Neural cell (in vitro differentiated cells): ENCODE measurements at regions not wholly inside any gene's neighbourhood (a gene's known extent, or its start where the extent isn't known, plus 50 kb on each side); places are given as distances from the start of the nearest gene placed in this dataset.

Experiments
- H2AFZ ChIP-seq: fragments of 200-600, 300-800 bp; sonication (generic), shearing (Covaris generic); 2 replicates; pipeline ENCODE4 v1.6.0; 2014; ENCODE audit warnings: low read depth, mild to moderate bottlenecking, antibody characterized with exemption, low read length, moderate library complexity
- H3F3A ChIP-seq: fragments of 200-600 bp; shearing (Covaris generic); 2 replicates; pipeline ENCODE4 v1.6.1; 2016; ENCODE audit warnings: mild to moderate bottlenecking, moderate library complexity, mixed read lengths, antibody characterized with exemption, low read length; ENCODE audit not compliant: insufficient read depth, poor library complexity, severe bottlenecking
- H3K27ac ChIP-seq: fragments of 200-600, 300-800 bp; sonication (generic), shearing (Covaris generic); 2 replicates; pipeline ENCODE4 v1.5.1; 2014; ENCODE audit warnings: mild to moderate bottlenecking, low read length, moderate library complexity
- H3K27me3 ChIP-seq: fragments of 300-800, 200-600 bp; sonication (generic), shearing (Covaris generic); 2 replicates; pipeline ENCODE4 v1.6.0; 2014; ENCODE audit warnings: mild to moderate bottlenecking, low read depth, low read length, moderate library complexity; ENCODE audit not compliant: insufficient read depth
- H3K36me3 ChIP-seq: fragments of 300-800, 200-600 bp; sonication (generic), shearing (Covaris generic); 2 replicates; pipeline ENCODE4 v1.5.1; 2014; ENCODE audit warnings: mild to moderate bottlenecking, antibody characterized with exemption, low read length, moderate library complexity; ENCODE audit not compliant: insufficient read depth
- H3K4me2 ChIP-seq: fragments of 300-800, 200-600 bp; sonication (generic), shearing (Covaris generic); 2 replicates; pipeline ENCODE4 v1.6.0; 2014; ENCODE audit warnings: mild to moderate bottlenecking, low read length
- H3K4me3 ChIP-seq: fragments of 300-800, 200-600 bp; sonication (generic), shearing (Covaris generic); 2 replicates; pipeline ENCODE4 v1.5.1; 2014; ENCODE audit warnings: mild to moderate bottlenecking, low read length, moderate library complexity
- H3K79me2 ChIP-seq: fragments of 200-600 bp; shearing (Covaris generic); replicated peaks from 2 replicates; pipeline ENCODE4 v1.6.0; 2014; ENCODE audit warnings: mild to moderate bottlenecking, low read length, moderate library complexity; ENCODE audit not compliant: insufficient read depth
- H3K9ac ChIP-seq: fragments of 300-800, 200-600 bp; sonication (generic), shearing (Covaris generic); 2 replicates; pipeline ENCODE4 v1.6.1; 2016; ENCODE audit warnings: mild to moderate bottlenecking, low read length, mixed read lengths
- H3K9me2 ChIP-seq: fragments of 200-600 bp; shearing (Covaris generic); 2 replicates; pipeline ENCODE4 v1.6.1; 2016; ENCODE audit warnings: mild to moderate bottlenecking, low read length, mixed read lengths; ENCODE audit not compliant: insufficient read depth
- H3K9me3 ChIP-seq: fragments of 200-600, 300-800 bp; sonication (generic), shearing (Covaris generic); 2 replicates; pipeline ENCODE4 v1.6.1; 2016; ENCODE audit warnings: mild to moderate bottlenecking, mixed run types, low read length, moderate library complexity, mixed read lengths
- H4K20me1 ChIP-seq: fragments of 200-600 bp; shearing (Covaris generic); 2 replicates; pipeline ENCODE4 v1.6.1; 2016; ENCODE audit warnings: mild to moderate bottlenecking, mixed run types; ENCODE audit not compliant: insufficient read depth
- EP300 ChIP-seq: fragments of 450-650 bp; conservative IDR thresholded peaks from 2 replicates; pipeline ENCODE4 v1.6.1; 2014; ENCODE audit warnings: antibody characterized with exemption, mild to moderate bottlenecking, moderate library complexity; ENCODE audit not compliant: poor library complexity, severe bottlenecking
- EZH2 ChIP-seq: fragments of 200-600, 300-800 bp; shearing (Covaris generic), sonication (generic); IDR thresholded peaks from 2 replicates; pipeline ENCODE4 v1.6.1; 2014; ENCODE audit warnings: antibody characterized with exemption, low read length, borderline replicate concordance, mild to moderate bottlenecking; ENCODE audit not compliant: insufficient read depth, poor library complexity, severe bottlenecking
- MXI1 ChIP-seq: fragments of 450-650 bp; conservative IDR thresholded peaks from 2 replicates; pipeline ENCODE4 v1.6.1; 2014; ENCODE audit warnings: antibody characterized with exemption, mild to moderate bottlenecking; ENCODE audit not compliant: poor library complexity, severe bottlenecking
- POLR2AphosphoS5 ChIP-seq: IDR thresholded peaks from 2 replicates; pipeline ENCODE4 v1.6.1; 2012
- RAD21 ChIP-seq: fragments of 450-650 bp; conservative IDR thresholded peaks from 2 replicates; pipeline ENCODE4 v1.6.1; 2014; ENCODE audit warnings: antibody characterized with exemption, mild to moderate bottlenecking, moderate library complexity
- REST ChIP-seq: IDR thresholded peaks from 2 replicates; pipeline ENCODE4 v1.6.1; 2012; ENCODE audit warnings: borderline replicate concordance
- SMC3 ChIP-seq: fragments of 450-650 bp; conservative IDR thresholded peaks from 2 replicates; pipeline ENCODE4 v1.6.1; 2014; ENCODE audit warnings: antibody characterized with exemption, mild to moderate bottlenecking, moderate library complexity; ENCODE audit not compliant: poor library complexity
- TAF1 ChIP-seq: IDR thresholded peaks from 2 replicates; pipeline ENCODE4 v1.6.1; 2012; ENCODE audit warnings: low read depth
- TF ChIP-seq, protein P1 (sequence below): fragments of 450-650 bp; IDR thresholded peaks from 2 replicates; pipeline ENCODE4 v1.5.1; 2014; ENCODE audit warnings: antibody characterized with exemption, mild to moderate bottlenecking, moderate library complexity; ENCODE audit not compliant: poor library complexity, severe bottlenecking

GRCh38 chr5:20370061-20370460 is 382.1 kb upstream of the CDH18 start:
- H3K79me2 ChIP-seq: no peaks in the 10 kb centered on the region
- H3K9ac ChIP-seq: no peak overlapping the region
- no peaks in the 10 kb centered on the region for H3K36me3 ChIP-seq
- no peak for TF ChIP-seq REST
- H3K27me3 ChIP-seq: no peaks in the 10 kb centered on the region
- H3K9me2 ChIP-seq: no peaks in the 10 kb centered on the region
- H4K20me1 ChIP-seq: no peaks in the 10 kb centered on the region
- H3F3A ChIP-seq: no peaks in the 10 kb centered on the region
- no peaks in the 10 kb centered on the region for H3K9me3 ChIP-seq
- H3K4me2 ChIP-seq: no peak overlapping the region
- H2AFZ ChIP-seq: no peak overlapping the region
- H3K4me3 ChIP-seq: no peak overlapping the region
- H3K27ac ChIP-seq: no peak overlapping the region

DNA sequence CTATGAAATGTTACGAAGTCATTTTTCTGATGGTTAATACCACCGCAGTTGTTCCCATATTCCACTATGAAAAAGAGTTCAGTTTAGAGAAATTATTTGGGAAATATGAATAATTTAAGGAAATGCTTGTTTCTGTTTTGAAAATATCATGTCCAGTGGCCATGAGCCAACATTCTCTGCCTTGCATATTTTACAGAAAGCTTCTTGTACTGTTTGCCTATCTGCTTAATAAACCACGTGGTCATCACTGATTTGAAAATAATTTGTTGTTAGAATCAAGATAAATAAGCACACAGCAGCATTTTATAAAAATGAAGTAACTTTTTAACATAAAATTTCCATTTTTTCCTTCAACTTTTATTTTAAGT is 381.5 kb upstream of the CDH18 start:
- Histone ChIP-seq H3K36me3 (no peaks in the 10 kb centered on the region), H4K20me1 (no peaks in the 10 kb centered on the region)

More for the DNA sequence above, 381.5 kb upstream of the CDH18 start:
- Histone ChIP-seq H3K27ac (no peak overlapping the region), H3K9ac (no peak overlapping the region), H3K79me2 (no peaks in the 10 kb centered on the region), H3K27me3 (no peaks in the 10 kb centered on the region), H3F3A (no peaks in the 10 kb centered on the region), H2AFZ (no peak overlapping the region), H3K4me3 (no peak overlapping the region), H3K9me2 (no peaks in the 10 kb centered on the region), H3K4me2 (no peak overlapping the region), H3K9me3 (no peaks in the 10 kb centered on the region)
- TF ChIP-seq REST (no peak), MXI1 (no peak), POLR2AphosphoS5 (no peak), EZH2 (no peak), TAF1 (no peak), RAD21 (no peak), SMC3 (no peak), EP300 (no peak)
- TF ChIP-seq, protein P1, sequence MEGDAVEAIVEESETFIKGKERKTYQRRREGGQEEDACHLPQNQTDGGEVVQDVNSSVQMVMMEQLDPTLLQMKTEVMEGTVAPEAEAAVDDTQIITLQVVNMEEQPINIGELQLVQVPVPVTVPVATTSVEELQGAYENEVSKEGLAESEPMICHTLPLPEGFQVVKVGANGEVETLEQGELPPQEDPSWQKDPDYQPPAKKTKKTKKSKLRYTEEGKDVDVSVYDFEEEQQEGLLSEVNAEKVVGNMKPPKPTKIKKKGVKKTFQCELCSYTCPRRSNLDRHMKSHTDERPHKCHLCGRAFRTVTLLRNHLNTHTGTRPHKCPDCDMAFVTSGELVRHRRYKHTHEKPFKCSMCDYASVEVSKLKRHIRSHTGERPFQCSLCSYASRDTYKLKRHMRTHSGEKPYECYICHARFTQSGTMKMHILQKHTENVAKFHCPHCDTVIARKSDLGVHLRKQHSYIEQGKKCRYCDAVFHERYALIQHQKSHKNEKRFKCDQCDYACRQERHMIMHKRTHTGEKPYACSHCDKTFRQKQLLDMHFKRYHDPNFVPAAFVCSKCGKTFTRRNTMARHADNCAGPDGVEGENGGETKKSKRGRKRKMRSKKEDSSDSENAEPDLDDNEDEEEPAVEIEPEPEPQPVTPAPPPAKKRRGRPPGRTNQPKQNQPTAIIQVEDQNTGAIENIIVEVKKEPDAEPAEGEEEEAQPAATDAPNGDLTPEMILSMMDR: no peak
